ENCODE measurements at regions not wholly inside any gene's neighbourhood (a gene's known extent, or its start where the extent isn't known, plus 50 kb on each side); places are given as distances from the start of the nearest gene placed in this dataset.

GRCh38 chr4:163622379-163623035 lies 128.0 kb downstream of the TMA16 start:
- Histone ChIP-seq H3K9me3 (ENCODE audit: low read depth) (no peaks in the 10 kb centered on the region), H4K20me1 (ENCODE audit: insufficient read depth) (no peaks in the 10 kb centered on the region), H3K4me1 (ENCODE audit: insufficient read depth) (no peaks in the 10 kb centered on the region), H3K9ac (no peak overlapping the region), H3K79me2 (ENCODE audit: insufficient read depth) (no peaks in the 10 kb centered on the region), H2AFZ (no peak overlapping the region), H3K9me2 (ENCODE audit: insufficient read depth) (no peaks in the 10 kb centered on the region), H3F3A (ENCODE audit: insufficient read depth) (no peaks in the 10 kb centered on the region), H3K4me2 (ENCODE audit: unreplicated experiment) (no peak overlapping the region), H3K27ac (no peak overlapping the region), H3K27me3 (replicated peaks; ENCODE audit: insufficient read depth) (no peaks in the 10 kb centered on the region), H3K4me3 (no peak overlapping the region), H3K36me3 (ENCODE audit: low read depth) (no peaks in the 10 kb centered on the region)
- DNase-seq, result no peak
- WGBS, 2 experiments (ENCODE audit: low coverage in 1 of 2, low lambda C conversion rate in 2 of 2, missing lambda C conversion rate in 2 of 2), result 18 to 25% methylated on average over 5 of the region's 5 CpGs
- no peak for TF ChIP-seq EZH2phosphoT487 (IDR thresholded peaks at IDR 0.05; ENCODE audit: insufficient read depth, low read depth)
- TF ChIP-seq EZH2 (IDR thresholded peaks at IDR 0.05; ENCODE audit: insufficient read depth, poor library complexity, severe bottlenecking), result no peak
- in situ Hi-C loops (cut with MboI), result no loop called here

GRCh38 chr4:163623787-163624186 lies 129.3 kb downstream of the TMA16 start:
- in situ Hi-C loops (cut with MboI), result no loop called here
- TF ChIP-seq EZH2phosphoT487 (IDR thresholded peaks at IDR 0.05; ENCODE audit: insufficient read depth, low read depth) (no peak), EZH2 (IDR thresholded peaks at IDR 0.05; ENCODE audit: insufficient read depth, poor library complexity, severe bottlenecking) (no peak)
- Histone ChIP-seq H3K9me3 (ENCODE audit: low read depth) (no peaks in the 10 kb centered on the region), H4K20me1 (ENCODE audit: insufficient read depth) (no peaks in the 10 kb centered on the region), H3K4me3 (no peak overlapping the region), H3K9me2 (ENCODE audit: insufficient read depth) (no peaks in the 10 kb centered on the region), H2AFZ (no peak overlapping the region), H3K27ac (no peak overlapping the region), H3K36me3 (ENCODE audit: low read depth) (no peaks in the 10 kb centered on the region), H3F3A (ENCODE audit: insufficient read depth) (no peaks in the 10 kb centered on the region), H3K4me2 (ENCODE audit: unreplicated experiment) (no peak overlapping the region), H3K9ac (no peak overlapping the region), H3K79me2 (ENCODE audit: insufficient read depth) (no peaks in the 10 kb centered on the region), H3K27me3 (replicated peaks; ENCODE audit: insufficient read depth) (no peaks in the 10 kb centered on the region), H3K4me1 (ENCODE audit: insufficient read depth) (no peaks in the 10 kb centered on the region)
- no peak for DNase-seq
- WGBS, 2 experiments (ENCODE audit: low coverage in 1 of 2, low lambda C conversion rate in 2 of 2, missing lambda C conversion rate in 2 of 2), result 9 to 13% methylated on average over 4 of the region's 4 CpGs

GRCh38 chr4:163624727-163625126 lies 130.2 kb downstream of the TMA16 start:
- no peaks in the 10 kb centered on the region for H3K79me2 ChIP-seq (ENCODE audit: insufficient read depth)
- no peak overlapping the region for H3K4me3 ChIP-seq
- H3K9ac ChIP-seq, result no peak overlapping the region
- in situ Hi-C loops (cut with MboI), result no loop called here
- H3K9me2 ChIP-seq (ENCODE audit: insufficient read depth), result no peaks in the 10 kb centered on the region
- no peaks in the 10 kb centered on the region for H3K36me3 ChIP-seq (ENCODE audit: low read depth)
- no peaks in the 10 kb centered on the region for H3K4me1 ChIP-seq (ENCODE audit: insufficient read depth)
- no peaks in the 10 kb centered on the region for H3K9me3 ChIP-seq (ENCODE audit: low read depth)
- no peak for TF ChIP-seq EZH2 (IDR thresholded peaks at IDR 0.05; ENCODE audit: insufficient read depth, poor library complexity, severe bottlenecking)
- TF ChIP-seq EZH2phosphoT487 (IDR thresholded peaks at IDR 0.05; ENCODE audit: insufficient read depth, low read depth), result no peak
- no peak overlapping the region for H3K4me2 ChIP-seq (ENCODE audit: unreplicated experiment)
- H2AFZ ChIP-seq, result no peak overlapping the region
- WGBS, 2 experiments (ENCODE audit: low coverage in 1 of 2, low lambda C conversion rate in 2 of 2, missing lambda C conversion rate in 2 of 2), result 6 to 16% methylated on average over 1 of the region's 1 CpG
- H4K20me1 ChIP-seq (ENCODE audit: insufficient read depth), result no peaks in the 10 kb centered on the region
- DNase-seq, result no peak
- no peaks in the 10 kb centered on the region for H3K27me3 ChIP-seq (replicated peaks; ENCODE audit: insufficient read depth)
- no peak overlapping the region for H3K27ac ChIP-seq
- no peaks in the 10 kb centered on the region for H3F3A ChIP-seq (ENCODE audit: insufficient read depth)

- H3K79me2 ChIP-seq (ENCODE audit: insufficient read depth), result no peaks in the 10 kb centered on the region
- H2AFZ ChIP-seq, result no peak overlapping the region
- H3K4me1 ChIP-seq (ENCODE audit: insufficient read depth), result no peaks in the 10 kb centered on the region
- no peaks in the 10 kb centered on the region for H3K9me2 ChIP-seq (ENCODE audit: insufficient read depth)
- in situ Hi-C loops (cut with MboI), result no loop called here
- WGBS, 2 experiments (ENCODE audit: low coverage in 1 of 2, low lambda C conversion rate in 2 of 2, missing lambda C conversion rate in 2 of 2), result 36 to 43% methylated on average over 6 of the region's 6 CpGs
- H3F3A ChIP-seq (ENCODE audit: insufficient read depth), result no peaks in the 10 kb centered on the region
- TF ChIP-seq EZH2 (IDR thresholded peaks at IDR 0.05; ENCODE audit: insufficient read depth, poor library complexity, severe bottlenecking), result no peak
- no peak overlapping the region for H3K9ac ChIP-seq
- no peaks in the 10 kb centered on the region for H3K36me3 ChIP-seq (ENCODE audit: low read depth)
- H3K4me2 ChIP-seq (ENCODE audit: unreplicated experiment), result no peak overlapping the region
- no peaks in the 10 kb centered on the region for H3K27me3 ChIP-seq (replicated peaks; ENCODE audit: insufficient read depth)
- no peak overlapping the region for H3K4me3 ChIP-seq
- no peak overlapping the region for H3K27ac ChIP-seq
- H3K9me3 ChIP-seq (ENCODE audit: low read depth), result no peaks in the 10 kb centered on the region
- DNase-seq, result no peak
- H4K20me1 ChIP-seq (ENCODE audit: insufficient read depth), result no peaks in the 10 kb centered on the region
Measured at GRCh38 chr4:163631288-163631687, 136.8 kb downstream of the TMA16 start.

GRCh38 chr4:163638909-163639308 lies 144.4 kb downstream of the TMA16 start:
- H3K9ac ChIP-seq, result no peak overlapping the region
- no peaks in the 10 kb centered on the region for H3F3A ChIP-seq (ENCODE audit: insufficient read depth)
- no peaks in the 10 kb centered on the region for H3K27me3 ChIP-seq (replicated peaks; ENCODE audit: insufficient read depth)
- H3K27ac ChIP-seq, result no peak overlapping the region
- H4K20me1 ChIP-seq (ENCODE audit: insufficient read depth), result no peaks in the 10 kb centered on the region
- H3K4me3 ChIP-seq, result no peak overlapping the region
- H3K36me3 ChIP-seq (ENCODE audit: low read depth), result no peaks in the 10 kb centered on the region
- H3K9me3 ChIP-seq (ENCODE audit: low read depth), result no peaks in the 10 kb centered on the region
- H3K79me2 ChIP-seq (ENCODE audit: insufficient read depth), result no peaks in the 10 kb centered on the region
- H3K4me2 ChIP-seq (ENCODE audit: unreplicated experiment), result no peak overlapping the region
- TF ChIP-seq EZH2phosphoT487 (IDR thresholded peaks at IDR 0.05; ENCODE audit: insufficient read depth, low read depth), result no peak
- TF ChIP-seq EZH2 (IDR thresholded peaks at IDR 0.05; ENCODE audit: insufficient read depth, poor library complexity, severe bottlenecking), result no peak
- H2AFZ ChIP-seq, result no peak overlapping the region
- no peaks in the 10 kb centered on the region for H3K4me1 ChIP-seq (ENCODE audit: insufficient read depth)
- in situ Hi-C loops (cut with MboI), result no loop called here
- no peaks in the 10 kb centered on the region for H3K9me2 ChIP-seq (ENCODE audit: insufficient read depth)
- DNase-seq, result no peak

Data from GM23248 (cell line).